ENCODE measurements at regions not wholly inside any gene's neighbourhood (a gene's known extent, or its start where the extent isn't known, plus 50 kb on each side); places are given as distances from the start of the nearest gene placed in this dataset.

- H3K4me3 ChIP-seq (ENCODE audit: low read depth, low read length): no peak overlapping the region
- no peak for TF ChIP-seq CTCF (conservative IDR thresholded peaks at IDR 0.05; ENCODE audit: low read depth, low read length)
- no peak for DNase-seq (ENCODE audit: low read depth)
Observed at GRCh38 chr2:194709840-194710239, 947.2 kb upstream of the SLC39A10 start.

- no peak for TF ChIP-seq CTCF (conservative IDR thresholded peaks at IDR 0.05; ENCODE audit: low read depth, low read length)
- no peak for DNase-seq (ENCODE audit: low read depth)
- no peak overlapping the region for H3K4me3 ChIP-seq (ENCODE audit: low read depth, low read length)
Observed at GRCh38 chr2:194706179-194706578, 950.8 kb upstream of the SLC39A10 start.

GRCh38 chr2:194705398-194705797 lies 951.6 kb upstream of the SLC39A10 start:
- no peak for DNase-seq (ENCODE audit: low read depth)
- no peak overlapping the region for H3K4me3 ChIP-seq (ENCODE audit: low read depth, low read length)
- TF ChIP-seq CTCF (conservative IDR thresholded peaks at IDR 0.05; ENCODE audit: low read depth, low read length): no peak

- H3K4me3 ChIP-seq (ENCODE audit: low read depth, low read length): no peak overlapping the region
- no peak for TF ChIP-seq CTCF (conservative IDR thresholded peaks at IDR 0.05; ENCODE audit: low read depth, low read length)
Observed at GRCh38 chr2:194700726-194701125, 956.3 kb upstream of the SLC39A10 start.

GRCh38 chr2:194700116-194700515 lies 956.9 kb upstream of the SLC39A10 start:
- no peak for TF ChIP-seq CTCF (conservative IDR thresholded peaks at IDR 0.05; ENCODE audit: low read depth, low read length)
- DNase-seq (ENCODE audit: low read depth): no peak
- no peak overlapping the region for H3K4me3 ChIP-seq (ENCODE audit: low read depth, low read length)

More at GRCh38 chr2:194700726-194701125, 956.3 kb upstream of the SLC39A10 start:
- DNase-seq (ENCODE audit: low read depth): no peak

- DNase-seq (ENCODE audit: low read depth): no peak
- TF ChIP-seq CTCF (conservative IDR thresholded peaks at IDR 0.05; ENCODE audit: low read depth, low read length): no peak
- H3K4me3 ChIP-seq (ENCODE audit: low read depth, low read length): no peak overlapping the region
Observed at GRCh38 chr2:194698012-194698411, 959.0 kb upstream of the SLC39A10 start.

- no peak for DNase-seq (ENCODE audit: low read depth)
- TF ChIP-seq CTCF (conservative IDR thresholded peaks at IDR 0.05; ENCODE audit: low read depth, low read length): no peak
- H3K4me3 ChIP-seq (ENCODE audit: low read depth, low read length): no peak overlapping the region
Observed at GRCh38 chr2:194697439-194697838, 959.6 kb upstream of the SLC39A10 start.

Measured in choroid plexus epithelial cell (primary cell).